ENCODE measurements at regions not wholly inside any gene's neighbourhood (a gene's known extent, or its start where the extent isn't known, plus 50 kb on each side); places are given as distances from the start of the nearest gene placed in this dataset.
"Not testable (repeated sequence)": the region's sequence is repeated elsewhere in the genome, so short reads cannot be mapped to it uniquely, and the experiment has no call there.

- not testable (repeated sequence) for TF ChIP-seq CTCF, POLR2A (IDR thresholded peaks at IDR 0.05)
Observed at GRCh38 chr15:22572792-22573191, 114.1 kb downstream of the GOLGA6L22 start.
